T47D (cell line): ENCODE measurements at regions not wholly inside any gene's neighbourhood (a gene's known extent, or its start where the extent isn't known, plus 50 kb on each side); places are given as distances from the start of the nearest gene placed in this dataset.

Source experiments
- DNase-seq, 2 experiments: peaks; one replicate each; pipeline versions ENCODE4 v3.0.0 to v3.0.0-alpha.2; 2011 to 2012; ENCODE audit warnings: low read depth in 1 of 2, low spot score in 1 of 2
- JUND ChIP-seq: IDR thresholded peaks from 2 replicates; pipeline ENCODE4 v1.6.1; 2012; ENCODE audit warnings: low read depth
- in situ Hi-C: cut with HindIII; loops from 2 replicates; pipeline ENCODE4 v1.10.0; 2016; ENCODE audit warnings: low sequenced_read_pairs, low pct_unique_long_range_greater_than_20kb

GRCh38 chr4:175444512-175444911, 367.6 kb downstream of the GPM6A start:
- in situ Hi-C loops, result no loop called here
- peak in 1 of 2 experiments; percentile 84 for DNase-seq
- TF ChIP-seq JUND, result 0 out of 2 replicates have a peak, but pooled peaks have one; percentile 32

- no peak for DNase-seq
- in situ Hi-C loops, result no loop called here
- TF ChIP-seq JUND, result no peak
Observed at GRCh38 chr4:175447016-175447415, 365.0 kb downstream of the GPM6A start.

GRCh38 chr4:175450446-175450845, 361.6 kb downstream of the GPM6A start:
- DNase-seq, result no peak
- no peak for TF ChIP-seq JUND
- in situ Hi-C loops, result no loop called here

GRCh38 chr4:175451238-175451965, 360.7 kb downstream of the GPM6A start:
- TF ChIP-seq JUND, result no peak
- no peak for DNase-seq
- in situ Hi-C loops, result no loop called here

- no peak for TF ChIP-seq JUND
- no peak for DNase-seq
- in situ Hi-C loops, result no loop called here
Observed at GRCh38 chr4:175453456-175453855, 358.6 kb downstream of the GPM6A start.

GRCh38 chr4:175456131-175456530, 355.9 kb downstream of the GPM6A start:
- no peak for DNase-seq
- in situ Hi-C loops, result no loop called here
- no peak for TF ChIP-seq JUND

- in situ Hi-C loops, result no loop called here
- no peak for TF ChIP-seq JUND
- peak in 1 of 2 experiments; percentile 73 for DNase-seq
Observed at GRCh38 chr4:175457956-175458355, 354.1 kb downstream of the GPM6A start.

- no peak for DNase-seq
- in situ Hi-C loops, result no loop called here
- TF ChIP-seq JUND, result no peak
Observed at GRCh38 chr4:175459571-175459970, 352.5 kb downstream of the GPM6A start.

- DNase-seq, result no peak
- in situ Hi-C loops, result no loop called here
- no peak for TF ChIP-seq JUND
Observed at GRCh38 chr4:175460414-175460813, 351.6 kb downstream of the GPM6A start.

GRCh38 chr4:175469514-175469913, 342.6 kb downstream of the GPM6A start:
- in situ Hi-C loops, result no loop called here
- no peak for TF ChIP-seq JUND
- DNase-seq, result peak in 1 of 2 experiments; percentile 33

GRCh38 chr4:175470131-175470530, 341.9 kb downstream of the GPM6A start:
- in situ Hi-C loops, result no loop called here
- DNase-seq, result no peak
- TF ChIP-seq JUND, result no peak

- DNase-seq, result no peak
Observed at GRCh38 chr4:175480404-175480803, 331.7 kb downstream of the GPM6A start.

GRCh38 chr4:175499735-175500352, 312.2 kb downstream of the GPM6A start:
- DNase-seq, result no peak
- in situ Hi-C loops, result no loop called here
- TF ChIP-seq JUND, result no peak

More at GRCh38 chr4:175480404-175480803, 331.7 kb downstream of the GPM6A start:
- in situ Hi-C loops, result no loop called here
- no peak for TF ChIP-seq JUND
